ENCODE measurements at regions not wholly inside any gene's neighbourhood (a gene's known extent, or its start where the extent isn't known, plus 50 kb on each side); places are given as distances from the start of the nearest gene placed in this dataset.

DNA sequence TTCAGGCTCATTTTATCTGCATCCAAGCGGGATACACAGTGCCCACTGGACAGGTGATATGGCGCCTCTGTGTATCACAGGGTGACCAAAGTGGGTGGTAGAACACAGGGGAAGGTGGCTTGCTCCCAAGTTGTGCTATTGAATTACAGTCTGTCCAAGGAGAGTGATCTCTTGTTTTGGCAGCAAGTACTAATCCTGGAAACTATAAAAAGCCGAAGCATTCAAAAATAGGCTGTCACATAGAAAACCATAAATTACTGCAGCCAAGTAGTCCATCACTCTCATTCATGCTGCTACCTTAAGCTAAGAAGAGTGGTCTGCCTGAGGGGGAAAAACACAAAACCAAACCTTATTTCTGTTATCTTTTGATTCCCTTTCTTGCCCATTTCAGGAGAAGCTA, 237.1 kb upstream of the POU3F3 start:
- no peak for DNase-seq (ENCODE audit: low spot score)

DNA sequence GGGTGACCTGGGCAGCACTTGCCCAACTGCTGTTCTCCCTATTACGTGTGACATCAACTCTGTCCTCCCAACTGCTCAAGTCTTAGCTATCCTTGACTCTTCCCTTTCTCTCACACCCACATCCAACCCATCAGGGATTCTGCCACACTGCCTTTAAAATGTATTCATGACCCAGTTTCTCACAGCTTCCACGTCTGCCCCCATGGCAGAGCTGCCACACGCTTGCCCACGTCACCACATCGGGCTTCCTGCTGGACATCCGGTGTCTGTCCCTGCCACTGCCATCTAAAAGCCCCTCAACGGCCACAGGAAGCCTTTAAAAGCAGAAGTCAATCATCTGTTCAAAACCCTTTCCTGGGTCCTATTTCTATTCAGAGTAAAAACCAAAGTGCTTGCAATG, 233.1 kb upstream of the POU3F3 start:
- DNase-seq (ENCODE audit: low spot score), result no peak

DNA sequence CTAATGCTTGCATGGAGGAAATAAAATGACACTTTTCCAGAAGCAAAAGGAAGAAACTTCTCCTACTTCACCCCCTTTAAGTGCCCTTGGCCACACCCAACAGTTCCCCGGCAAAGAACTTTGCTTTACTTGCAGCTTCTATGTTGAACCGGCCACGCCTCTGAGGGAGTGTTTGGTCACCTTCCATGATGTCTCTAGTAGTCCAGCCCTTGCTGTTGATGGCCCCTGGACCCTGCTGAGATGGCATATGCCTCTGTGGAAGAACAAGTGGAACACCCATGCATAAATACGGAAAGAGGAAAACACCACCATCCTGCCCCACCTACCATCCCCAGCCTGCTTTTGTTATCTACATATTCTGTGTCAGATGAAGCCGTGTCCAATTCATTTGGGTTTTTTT, 218.3 kb upstream of the POU3F3 start:
- no peak for DNase-seq (ENCODE audit: low spot score)

DNA sequence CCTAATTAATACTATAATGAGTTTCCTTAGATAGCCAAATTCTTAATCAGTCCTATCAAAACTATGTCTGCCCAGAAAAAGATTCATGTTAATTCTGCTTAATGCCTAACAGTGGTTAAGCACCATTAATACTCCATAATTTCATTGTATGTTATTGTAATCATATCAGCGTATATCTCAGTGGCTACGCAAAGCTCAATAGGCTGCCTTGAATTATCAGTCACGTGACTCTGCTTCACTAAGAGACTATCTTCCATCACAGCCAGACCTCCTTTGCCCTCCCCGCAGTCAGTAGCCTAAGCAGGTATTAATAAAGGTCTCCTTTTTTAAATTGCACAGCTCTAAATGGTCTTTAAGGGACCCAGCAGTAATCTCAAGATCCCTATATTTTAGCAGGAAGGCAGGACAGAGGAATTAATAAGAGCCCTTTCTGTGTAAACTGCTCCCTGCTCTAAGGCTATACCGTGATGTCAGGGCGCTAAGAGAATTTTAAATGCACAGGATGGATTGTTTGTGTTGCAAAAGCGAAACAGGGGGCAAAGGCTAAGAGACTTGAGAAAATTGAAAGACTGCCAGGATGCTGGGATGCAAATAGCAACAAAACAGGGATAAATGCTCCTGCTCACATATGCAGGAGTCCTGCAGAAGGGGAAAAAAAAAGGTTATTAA, 215.6 kb upstream of the POU3F3 start:
- DNase-seq (ENCODE audit: low spot score), result no peak

DNA sequence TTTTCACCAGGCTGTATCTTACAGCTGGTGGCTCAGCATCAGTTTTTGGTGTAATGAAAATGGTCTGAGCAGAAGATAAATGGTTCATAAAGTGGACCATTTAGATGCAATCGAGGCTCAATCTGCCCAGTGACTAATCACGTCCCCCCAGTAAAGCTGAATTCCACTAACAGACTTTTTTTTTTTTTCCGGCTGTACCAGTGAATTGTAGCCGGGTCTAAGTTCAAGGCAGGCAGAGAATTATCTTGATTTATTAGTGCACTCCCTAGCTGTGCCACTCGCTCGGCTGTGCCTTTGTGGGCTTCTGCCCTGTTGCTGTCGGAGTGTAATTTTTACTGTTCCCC, 215.1 kb upstream of the POU3F3 start:
- DNase-seq (ENCODE audit: low spot score), result no peak

DNA sequence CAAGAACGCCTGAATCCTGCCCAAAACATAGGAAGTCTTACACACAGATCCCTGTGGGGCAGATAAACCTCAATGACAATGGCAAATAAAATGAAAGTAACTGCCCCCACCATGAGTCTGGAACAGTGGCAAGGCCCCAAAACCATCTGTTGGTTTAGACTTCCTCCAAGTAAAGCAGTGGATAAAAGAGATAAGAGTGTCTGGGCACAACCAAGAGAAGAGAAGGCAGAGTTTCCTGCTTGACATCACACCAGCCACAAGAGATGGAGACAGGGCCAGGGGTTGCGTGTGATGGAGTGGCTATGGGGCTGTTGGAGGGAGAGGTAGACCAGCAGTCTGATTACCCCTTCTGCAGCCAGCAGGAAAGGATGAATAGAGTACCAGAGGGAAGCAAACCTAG, 212.1 kb upstream of the POU3F3 start:
- no peak for DNase-seq (ENCODE audit: low spot score)

DNA sequence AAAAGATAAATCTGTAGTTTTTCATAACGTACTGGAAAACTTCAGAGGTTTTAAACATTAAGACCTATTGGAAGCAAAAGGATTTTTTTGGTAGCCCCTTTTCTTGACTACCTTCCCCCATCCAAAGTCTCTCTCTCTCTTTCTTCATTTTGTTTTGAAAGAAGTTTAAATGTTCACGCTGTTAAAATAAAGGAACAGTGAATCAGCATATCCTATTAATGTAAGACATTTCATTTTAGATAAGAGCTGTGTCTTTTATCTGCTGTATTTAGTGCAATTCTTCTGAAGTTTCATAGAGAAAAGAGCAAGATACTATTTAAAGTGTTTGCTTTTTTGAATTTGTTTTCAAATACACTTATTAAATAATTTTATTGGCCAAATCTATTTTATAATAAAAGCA, 205.5 kb upstream of the POU3F3 start:
- DNase-seq (ENCODE audit: low spot score), result no peak

DNA sequence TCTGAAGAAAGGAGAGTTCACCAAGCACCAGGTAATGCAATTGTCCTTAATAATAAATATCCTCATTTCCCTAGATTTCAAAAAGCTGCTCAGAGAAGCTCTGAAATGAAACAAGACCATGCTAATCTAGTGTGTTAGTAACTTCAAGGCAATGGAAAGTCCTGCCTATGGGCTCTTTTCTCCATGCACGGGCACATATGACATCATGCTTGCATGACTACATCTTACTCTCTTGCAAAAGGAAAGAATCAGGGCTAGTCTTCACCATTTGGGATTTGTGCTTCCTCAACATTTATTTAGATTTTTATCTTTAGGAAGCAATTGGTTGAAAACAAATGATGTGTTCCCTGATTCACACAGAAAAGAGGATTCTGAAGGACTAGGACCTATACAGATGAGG, 204.0 kb upstream of the POU3F3 start:
- DNase-seq (ENCODE audit: low spot score), result no peak

DNA sequence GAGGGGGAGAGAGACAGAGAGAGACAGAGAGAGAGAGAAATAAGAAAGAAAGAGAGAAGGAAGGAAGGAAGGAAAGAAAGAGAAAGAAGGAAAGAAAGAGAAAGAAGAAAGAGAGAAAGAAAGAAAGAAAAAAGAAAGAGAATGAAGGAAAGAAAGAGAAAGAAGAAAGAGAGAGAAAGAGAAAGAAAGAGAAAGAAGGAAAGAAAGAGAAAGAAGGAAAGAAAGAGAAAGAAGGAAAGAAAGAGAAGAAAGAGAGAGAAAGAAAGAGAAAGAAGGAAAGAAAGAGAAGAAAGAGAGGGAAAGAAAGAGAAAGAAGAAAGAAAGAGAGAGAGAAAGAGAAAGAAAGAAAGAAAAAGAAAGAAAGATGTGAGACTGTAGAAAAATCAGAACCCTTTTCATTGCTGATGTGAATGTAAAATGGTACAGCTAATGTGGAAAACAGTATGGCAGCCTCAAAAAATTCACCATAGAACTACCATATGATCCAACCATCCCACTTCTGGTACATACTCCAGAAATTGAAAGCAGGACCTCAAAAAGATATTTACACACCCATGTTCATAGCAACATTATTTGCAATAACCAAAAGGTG, 203.4 kb upstream of the POU3F3 start:
- DNase-seq (ENCODE audit: low spot score), result no peak

DNA sequence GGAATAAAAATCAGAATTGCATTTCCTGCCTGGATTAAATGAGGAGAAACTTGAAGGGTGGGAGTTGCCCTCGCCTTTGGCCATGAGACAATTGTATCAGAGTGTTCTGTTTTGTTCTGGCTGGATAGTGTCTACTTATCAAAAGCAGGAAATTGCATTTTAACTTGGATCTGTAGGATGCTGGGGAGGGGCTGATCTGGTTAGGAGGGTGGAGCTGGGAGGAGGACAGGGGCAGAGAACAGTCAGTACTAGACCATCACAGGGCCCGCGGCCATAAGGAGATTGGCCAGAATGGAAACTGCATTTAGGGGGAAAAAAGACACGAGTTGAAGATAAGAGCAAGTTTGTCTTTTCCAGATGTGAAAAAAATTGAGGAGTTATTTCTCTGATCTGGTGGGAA, 199.1 kb upstream of the POU3F3 start:
- no peak for DNase-seq (ENCODE audit: low spot score)

DNA sequence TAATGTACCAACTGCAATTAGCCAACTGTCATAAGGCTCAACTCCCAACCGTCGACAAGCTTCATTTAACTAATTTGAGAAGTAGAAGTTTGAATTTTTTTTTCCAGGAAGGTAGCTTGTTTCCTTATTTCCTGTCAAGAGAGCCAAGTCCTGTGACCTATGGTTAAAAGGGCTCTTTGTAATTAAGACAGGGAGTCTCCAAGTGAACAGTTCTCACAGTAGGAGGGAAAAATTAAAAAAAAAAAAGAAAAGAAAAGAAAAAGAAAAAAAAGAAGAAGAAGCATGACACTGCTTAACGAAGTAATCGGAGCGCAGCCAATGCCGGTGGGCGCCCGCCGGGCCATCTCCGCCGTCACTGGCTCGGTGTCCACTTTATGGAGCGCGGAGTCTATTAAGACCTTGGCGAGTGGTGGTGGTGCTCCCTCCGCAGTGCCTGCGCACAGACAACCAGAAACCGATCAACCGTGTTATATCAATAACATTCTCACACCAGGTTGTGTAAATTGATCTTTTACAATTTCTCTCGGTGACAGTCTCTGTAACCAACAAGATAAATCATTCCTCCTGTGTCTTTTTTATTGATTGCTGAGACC, 197.2 kb upstream of the POU3F3 start:
- DNase-seq (ENCODE audit: low spot score), result no peak

DNA sequence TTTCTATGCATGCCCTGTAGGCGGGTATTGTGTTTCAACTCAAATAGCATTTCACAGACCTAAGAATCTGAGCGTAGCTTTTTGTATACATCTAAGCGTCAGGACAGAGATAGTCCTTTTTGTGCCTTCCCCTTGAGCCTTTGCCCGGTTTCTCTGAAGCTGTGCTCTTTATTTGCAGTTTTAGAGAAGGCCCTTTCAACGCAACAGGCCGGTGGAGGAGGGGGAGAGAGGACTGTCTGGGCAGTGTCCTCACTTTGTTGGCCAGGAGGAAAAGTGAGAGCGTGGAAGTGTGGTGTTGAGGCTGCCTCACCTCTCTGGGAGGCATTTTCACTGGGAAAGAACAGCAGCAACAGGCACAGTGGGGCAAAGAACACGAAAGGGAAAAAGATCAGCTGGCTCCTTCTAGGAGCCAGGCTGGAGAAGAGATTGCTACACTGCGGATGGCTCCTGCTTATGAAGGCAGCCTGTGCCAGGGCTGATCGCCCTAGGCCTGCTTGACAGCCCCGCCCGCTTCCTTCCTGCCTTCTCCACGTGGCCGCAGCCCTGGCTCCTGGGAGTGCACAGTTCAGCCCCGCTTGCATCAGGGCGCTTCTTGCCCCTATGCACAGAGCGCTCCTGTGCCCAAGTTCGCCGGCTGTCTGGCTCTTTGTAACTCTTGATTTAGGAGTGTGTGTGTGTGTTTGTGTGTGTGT, 195.6 kb upstream of the POU3F3 start:
- no peak for DNase-seq (ENCODE audit: low spot score)

DNA sequence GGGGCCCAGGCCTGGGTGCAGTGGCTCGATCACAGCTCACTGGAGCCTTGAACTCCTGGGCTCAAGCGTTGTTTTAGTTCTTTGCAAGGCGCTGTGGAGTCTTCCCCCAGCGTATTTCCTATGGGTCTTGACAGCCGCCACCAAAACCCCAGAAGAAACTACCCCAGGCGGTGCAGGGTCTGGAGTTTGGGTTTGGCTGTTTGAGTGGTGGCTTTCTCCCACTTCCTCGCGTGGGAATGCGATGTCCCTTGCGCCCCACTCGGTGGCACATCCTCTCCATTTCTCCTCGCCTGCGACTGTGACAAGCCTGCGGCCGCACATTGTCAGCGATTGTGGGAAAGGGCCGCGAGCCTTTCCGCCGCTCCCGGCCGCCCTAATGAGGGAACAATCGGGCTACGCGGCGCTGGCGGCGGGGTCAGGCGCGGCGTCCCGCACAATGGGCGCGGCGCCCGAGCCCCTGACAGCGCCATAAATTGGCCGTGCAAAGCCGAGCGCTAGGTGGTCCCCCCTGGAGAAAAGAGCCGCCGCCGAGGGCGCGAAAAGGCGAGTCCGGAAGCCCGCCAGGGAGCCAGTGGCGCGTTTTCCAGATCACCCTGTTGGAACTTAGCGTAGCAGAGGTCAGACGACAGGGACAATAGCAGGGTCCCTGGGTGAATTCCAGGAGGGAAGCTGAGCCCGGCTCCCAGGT, 194.9 kb upstream of the POU3F3 start:
- DNase-seq (ENCODE audit: low spot score), result no peak

DNA sequence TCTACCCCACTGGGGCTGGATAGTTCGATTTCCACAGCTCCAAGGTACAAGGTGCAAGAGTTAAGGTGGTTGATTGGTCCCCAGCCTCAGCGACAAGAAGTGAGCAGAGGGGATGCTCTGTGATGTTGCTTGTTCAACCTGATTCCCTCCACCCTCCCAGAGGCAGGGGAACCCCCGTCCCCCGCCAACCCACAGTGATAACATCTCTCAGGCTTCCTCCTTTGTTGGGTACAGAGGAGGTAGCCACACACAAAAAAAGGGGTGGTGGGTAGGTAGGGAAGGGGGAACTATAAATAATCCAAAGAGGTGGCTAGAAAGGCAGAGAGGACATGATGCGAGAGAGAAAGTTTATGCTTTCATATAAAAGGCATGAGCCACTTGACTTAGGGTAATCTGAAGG, 192.9 kb upstream of the POU3F3 start:
- no peak for DNase-seq (ENCODE audit: low spot score)

DNA sequence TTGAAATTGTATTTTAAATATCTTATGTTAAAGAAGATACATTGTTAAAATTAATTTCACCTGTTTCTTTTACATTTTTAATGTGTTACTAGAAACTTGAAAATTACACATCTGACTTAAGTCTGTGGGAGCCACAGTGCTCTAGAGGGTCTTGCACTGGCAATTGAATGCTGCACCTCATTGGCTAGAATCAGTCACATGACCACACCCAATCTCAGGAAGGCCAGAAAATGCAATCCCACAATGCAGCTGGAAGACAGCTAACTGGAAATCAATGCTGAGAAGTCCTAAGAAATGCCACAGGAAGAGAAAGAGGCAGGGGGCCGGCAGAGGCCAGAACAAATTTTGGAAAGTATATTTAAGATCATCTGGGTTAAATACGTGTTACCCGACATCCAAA, 189.2 kb upstream of the POU3F3 start:
- no peak for DNase-seq (ENCODE audit: low spot score)

DNA sequence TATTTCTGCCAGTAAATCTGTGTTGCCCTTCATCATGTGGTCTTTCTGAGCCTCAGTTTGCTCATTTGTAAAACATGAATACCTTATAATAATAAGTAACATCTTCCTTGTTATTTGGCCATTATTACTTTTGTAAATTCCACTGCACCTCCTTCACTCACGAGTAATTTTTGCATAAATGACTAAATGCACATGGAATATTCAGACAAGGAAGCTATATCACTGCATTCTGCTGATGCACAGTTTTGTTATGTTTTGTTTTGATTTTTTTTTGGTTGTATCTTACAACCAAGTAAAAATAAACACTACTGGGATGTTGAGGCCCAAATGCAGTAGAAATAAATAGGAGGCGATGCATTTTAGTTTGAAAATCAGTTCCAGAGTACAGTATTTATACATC, 185.3 kb upstream of the POU3F3 start:
- DNase-seq (ENCODE audit: low spot score), result no peak

DNA sequence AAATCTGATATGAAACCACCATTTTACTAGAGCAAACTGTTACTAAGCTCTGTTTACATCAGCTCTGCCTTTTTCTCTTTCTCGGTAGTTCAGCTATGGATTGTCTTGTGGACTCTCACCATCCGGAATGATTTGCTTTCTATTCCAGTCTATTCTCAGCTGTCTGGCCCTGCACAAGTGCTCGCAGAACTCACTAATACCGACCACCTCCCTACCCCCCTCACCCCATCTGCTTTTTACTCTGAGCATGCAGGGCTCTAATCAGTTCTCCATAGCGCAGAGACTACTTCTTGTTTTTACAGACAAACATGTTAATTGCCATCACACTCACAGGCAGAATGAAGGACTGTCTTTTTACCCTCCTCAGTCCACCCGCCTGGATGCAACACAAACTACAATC, 180.7 kb upstream of the POU3F3 start:
- DNase-seq (ENCODE audit: low spot score), result no peak

DNA sequence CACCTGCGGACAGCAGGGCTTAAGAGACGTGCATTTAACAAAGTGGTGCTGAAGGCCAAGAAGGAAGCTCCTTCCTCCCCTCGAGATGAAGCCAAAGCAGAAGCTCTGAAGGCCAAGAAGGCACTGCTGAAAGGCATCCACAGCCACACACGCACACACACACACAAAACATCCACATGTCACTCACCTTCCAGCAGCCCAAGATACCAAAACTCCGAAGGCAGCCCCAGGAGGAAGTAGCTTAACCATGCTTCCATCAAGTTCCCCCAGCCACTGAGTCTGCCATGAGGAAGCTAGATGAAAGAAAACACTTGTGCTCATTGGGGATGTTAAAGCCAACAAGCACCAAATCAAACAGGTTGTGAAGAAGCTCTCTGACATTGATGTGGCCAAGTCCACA, 175.7 kb upstream of the POU3F3 start:
- no peak for DNase-seq (ENCODE audit: low spot score)

DNA sequence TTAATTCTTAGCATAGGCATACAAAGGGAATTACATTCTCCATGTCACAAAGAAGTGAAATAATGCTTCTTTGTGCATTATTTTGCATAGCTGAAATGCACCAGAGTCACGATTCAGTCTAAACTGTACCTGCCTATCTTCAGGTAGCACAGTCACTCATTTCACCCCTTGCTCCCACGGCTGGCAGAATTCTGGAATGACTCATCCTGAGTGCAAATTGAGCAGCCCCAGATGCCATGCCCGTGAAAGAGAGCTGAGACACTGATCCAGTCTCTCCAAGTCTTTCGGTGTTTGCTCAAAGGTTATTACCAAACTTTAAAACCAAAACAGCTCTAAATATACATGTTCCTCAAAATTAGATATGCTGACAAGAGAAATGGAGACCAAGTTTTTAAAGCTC, 168.3 kb upstream of the POU3F3 start:
- no peak for DNase-seq (ENCODE audit: low spot score)

DNA sequence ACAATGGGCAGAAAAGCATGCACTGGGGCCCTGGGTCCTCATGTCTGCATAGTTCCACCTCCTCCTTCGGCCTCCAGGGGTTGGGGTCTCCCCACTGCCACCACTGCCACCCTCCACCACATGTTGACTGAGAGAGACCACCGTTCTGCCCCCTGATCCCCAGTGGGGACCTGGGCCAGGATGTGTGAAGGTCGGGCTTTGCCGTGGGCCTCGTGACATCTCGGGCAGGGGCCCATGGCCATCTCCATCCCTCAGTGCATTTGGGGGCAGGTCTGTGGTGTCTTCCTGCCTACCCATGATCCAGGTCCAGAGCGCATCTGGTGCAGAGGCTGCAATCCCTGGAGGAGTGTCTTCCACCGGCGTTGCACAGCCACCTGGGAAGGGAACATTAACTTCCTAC, 166.8 kb upstream of the POU3F3 start:
- no peak for DNase-seq (ENCODE audit: low spot score)

DNA sequence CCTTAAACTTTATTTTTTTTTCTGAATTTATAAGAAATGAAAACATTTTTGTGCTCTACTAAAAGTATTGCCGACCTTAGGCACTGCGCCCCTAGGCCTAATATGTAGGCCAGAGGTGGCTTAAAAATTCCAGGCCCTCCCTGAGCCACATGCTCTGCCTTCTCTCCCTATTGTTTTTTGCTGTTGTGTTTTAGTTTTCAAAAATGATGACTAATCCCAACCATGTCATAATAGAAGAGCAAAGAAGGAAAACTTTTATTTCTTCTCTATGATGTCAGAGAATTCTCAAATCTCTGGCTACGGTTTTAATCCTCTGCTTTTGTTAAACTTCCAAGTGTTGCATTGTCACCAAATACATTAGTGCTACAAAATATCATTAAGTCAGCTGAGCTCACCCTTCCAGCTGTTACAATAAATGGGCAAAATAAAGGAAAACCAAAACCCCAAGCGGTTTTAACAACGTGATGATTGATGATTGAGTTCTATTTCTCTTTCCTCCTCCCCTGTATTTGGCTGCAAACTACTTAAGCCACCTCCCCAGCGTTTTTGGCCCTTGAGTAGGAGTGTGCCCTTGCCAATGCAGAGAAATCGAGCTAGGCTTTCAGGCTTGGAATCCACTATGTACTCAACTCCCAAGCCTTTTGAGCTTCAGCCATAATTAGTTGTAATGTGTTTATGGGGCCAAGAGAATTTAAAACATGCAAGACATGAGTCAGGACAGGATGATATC, 163.5 kb upstream of the POU3F3 start:
- DNase-seq (ENCODE audit: low spot score), result no peak

DNA sequence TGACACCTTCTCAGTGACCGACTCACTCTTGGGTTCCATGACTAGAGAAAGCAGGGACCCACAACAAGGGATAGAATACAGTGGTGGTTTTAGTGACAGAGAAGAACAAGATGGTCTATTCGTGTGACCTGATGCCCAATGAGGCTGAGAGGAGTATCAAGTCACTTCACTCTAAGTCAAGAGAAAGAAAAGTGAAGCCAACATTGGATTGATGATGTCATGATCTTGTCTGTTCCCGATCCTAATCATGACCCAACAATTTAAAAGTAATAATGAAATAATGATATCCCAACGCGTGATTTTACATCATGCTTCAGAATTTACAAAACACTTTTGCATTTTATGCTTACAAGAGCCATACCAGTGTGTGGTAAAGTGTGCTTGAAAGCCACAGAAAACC, 155.6 kb upstream of the POU3F3 start:
- no peak for DNase-seq (ENCODE audit: low spot score)
